Astrocyte (in vitro differentiated cells and primary cell): ENCODE measurements at regions not wholly inside any gene's neighbourhood (a gene's known extent, or its start where the extent isn't known, plus 50 kb on each side); places are given as distances from the start of the nearest gene placed in this dataset.

Experiments
- EZH2 ChIP-seq: IDR thresholded peaks from 2 replicates; pipeline ENCODE4 v1.6.1; 2012; ENCODE audit warnings: mild to moderate bottlenecking, low read length, inconsistent platforms; ENCODE audit not compliant: insufficient read depth
- TF ChIP-seq, protein P1 (sequence below): IDR thresholded peaks from 2 replicates; pipeline ENCODE4 v1.5.1; 2011; ENCODE audit warnings: low read depth, mild to moderate bottlenecking, inconsistent platforms, low read length, moderate library complexity; ENCODE audit not compliant: insufficient read depth

DNA sequence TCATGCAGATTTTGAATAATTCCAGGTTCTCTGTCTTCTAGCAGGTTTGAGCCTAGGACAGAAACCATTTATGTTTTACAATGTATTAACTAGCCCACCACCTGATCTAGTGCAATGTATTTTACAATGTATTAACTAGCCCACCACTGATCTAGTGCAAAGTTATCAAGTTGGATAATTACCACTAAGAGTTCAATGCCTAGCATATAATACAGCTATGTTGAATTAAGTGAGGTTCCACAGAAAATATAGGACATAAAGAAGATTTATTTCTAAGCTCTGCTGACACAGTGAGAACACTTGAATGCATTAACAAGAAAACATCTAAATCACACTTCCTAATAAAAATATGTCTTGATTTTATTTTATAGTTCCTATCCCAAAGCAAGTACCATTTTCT is 854.6 kb upstream of the NEGR1 start:
- TF ChIP-seq, protein P1, sequence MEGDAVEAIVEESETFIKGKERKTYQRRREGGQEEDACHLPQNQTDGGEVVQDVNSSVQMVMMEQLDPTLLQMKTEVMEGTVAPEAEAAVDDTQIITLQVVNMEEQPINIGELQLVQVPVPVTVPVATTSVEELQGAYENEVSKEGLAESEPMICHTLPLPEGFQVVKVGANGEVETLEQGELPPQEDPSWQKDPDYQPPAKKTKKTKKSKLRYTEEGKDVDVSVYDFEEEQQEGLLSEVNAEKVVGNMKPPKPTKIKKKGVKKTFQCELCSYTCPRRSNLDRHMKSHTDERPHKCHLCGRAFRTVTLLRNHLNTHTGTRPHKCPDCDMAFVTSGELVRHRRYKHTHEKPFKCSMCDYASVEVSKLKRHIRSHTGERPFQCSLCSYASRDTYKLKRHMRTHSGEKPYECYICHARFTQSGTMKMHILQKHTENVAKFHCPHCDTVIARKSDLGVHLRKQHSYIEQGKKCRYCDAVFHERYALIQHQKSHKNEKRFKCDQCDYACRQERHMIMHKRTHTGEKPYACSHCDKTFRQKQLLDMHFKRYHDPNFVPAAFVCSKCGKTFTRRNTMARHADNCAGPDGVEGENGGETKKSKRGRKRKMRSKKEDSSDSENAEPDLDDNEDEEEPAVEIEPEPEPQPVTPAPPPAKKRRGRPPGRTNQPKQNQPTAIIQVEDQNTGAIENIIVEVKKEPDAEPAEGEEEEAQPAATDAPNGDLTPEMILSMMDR, result no peak
- no peak for TF ChIP-seq EZH2
